GM03348 (cell line): ENCODE measurements at regions not wholly inside any gene's neighbourhood (a gene's known extent, or its start where the extent isn't known, plus 50 kb on each side); places are given as distances from the start of the nearest gene placed in this dataset.

ENCODE experiments used
- DNase-seq: peaks from one replicate; pipeline ENCODE4 v3.0.0; 2012; ENCODE audit warnings: low spot score

DNA sequence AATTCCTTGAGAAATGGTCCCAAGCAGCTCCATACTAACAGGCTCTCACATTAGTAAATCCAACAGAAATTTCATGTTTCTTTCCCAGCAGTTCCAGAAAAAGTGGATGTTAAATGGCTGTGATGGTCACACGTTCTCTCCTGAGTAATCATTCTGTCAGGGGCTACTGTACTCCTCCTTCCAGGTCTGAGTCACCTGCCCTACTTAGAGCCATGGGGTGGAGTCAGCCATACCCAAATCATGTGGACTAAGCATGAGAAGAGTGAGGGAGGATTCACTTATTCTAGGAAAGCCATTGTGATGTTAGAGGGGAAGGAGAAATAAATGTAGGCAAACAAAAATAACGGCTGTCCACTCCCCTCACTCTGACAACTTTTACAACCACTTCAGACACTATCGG is 547.2 kb downstream of the CSNK1G3 start:
- DNase-seq, result no peak

- DNase-seq, result no peak
Measured at GRCh38 chr5:124057724-124058231, 545.8 kb downstream of the CSNK1G3 start.

GRCh38 chr5:124056991-124057723 is 545.2 kb downstream of the CSNK1G3 start:
- no peak for DNase-seq

DNA sequence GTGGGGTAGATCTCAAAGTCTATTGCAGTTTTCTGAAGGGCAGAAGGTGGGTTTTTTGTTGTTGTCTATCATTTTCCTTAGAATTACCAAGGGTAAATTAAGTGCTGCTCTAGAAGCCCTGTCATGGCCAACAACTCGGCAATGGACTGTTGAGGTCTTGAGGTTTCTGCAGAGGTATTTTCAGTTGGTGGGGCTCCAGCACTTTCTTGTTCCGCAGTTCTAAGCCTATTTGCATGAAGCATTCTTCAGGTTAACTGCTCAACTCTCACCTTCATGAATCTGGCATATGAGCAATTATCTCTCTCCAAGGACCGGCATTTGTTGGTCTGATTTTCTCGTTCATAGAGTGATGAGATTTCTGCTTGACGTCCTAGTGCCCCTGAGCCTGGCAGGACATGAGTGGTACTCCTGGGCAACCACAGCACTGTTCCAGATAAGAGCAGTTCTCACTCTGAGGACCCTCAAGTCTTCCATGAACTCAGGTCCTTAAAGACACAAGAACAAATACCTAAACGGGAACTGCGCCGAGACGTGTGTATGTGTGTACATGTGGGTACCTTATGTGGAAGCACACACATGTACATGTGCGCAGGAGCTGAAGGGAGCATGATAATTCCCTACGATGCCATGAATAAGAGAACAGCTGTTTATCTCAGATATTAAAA is 544.5 kb downstream of the CSNK1G3 start:
- no peak for DNase-seq

DNA sequence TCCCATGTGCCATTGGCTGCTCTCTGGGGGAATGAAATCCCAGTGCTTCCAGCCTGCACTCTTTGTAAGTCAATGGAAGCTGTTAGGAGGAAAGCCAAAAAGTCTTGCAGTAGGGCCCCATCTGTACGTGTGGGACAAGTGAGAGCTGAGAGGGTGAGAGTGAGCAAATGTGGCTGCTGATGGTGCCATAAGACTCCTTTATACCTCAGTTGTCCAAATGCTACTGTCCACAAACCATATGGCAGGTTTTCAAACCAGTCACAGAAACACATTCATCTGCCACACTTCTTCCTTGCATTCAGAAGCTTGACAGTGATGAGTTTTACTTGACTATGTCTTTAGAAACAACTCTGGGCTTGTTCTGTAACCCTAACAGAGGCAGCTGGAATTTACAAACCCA is 543.8 kb downstream of the CSNK1G3 start:
- no peak for DNase-seq

DNA sequence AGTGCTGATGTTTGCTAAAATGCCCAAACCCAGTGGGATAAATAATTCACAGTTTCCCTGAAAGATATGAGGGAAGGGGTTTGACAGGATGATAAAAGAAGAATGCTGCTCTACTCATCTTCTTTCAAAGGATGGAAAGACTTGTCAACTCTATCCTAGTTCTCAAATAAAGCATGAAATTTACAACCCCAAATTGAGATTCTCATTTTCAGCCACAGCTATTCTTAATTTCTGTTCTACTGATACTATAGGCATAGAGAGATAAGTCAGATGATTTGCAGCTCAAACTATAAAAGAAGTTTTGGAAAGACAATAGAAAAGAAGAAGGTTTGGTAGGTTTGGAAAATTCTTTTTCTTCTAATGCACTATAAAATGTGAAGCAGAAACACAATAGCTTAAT is 542.6 kb downstream of the CSNK1G3 start:
- no peak for DNase-seq

DNA sequence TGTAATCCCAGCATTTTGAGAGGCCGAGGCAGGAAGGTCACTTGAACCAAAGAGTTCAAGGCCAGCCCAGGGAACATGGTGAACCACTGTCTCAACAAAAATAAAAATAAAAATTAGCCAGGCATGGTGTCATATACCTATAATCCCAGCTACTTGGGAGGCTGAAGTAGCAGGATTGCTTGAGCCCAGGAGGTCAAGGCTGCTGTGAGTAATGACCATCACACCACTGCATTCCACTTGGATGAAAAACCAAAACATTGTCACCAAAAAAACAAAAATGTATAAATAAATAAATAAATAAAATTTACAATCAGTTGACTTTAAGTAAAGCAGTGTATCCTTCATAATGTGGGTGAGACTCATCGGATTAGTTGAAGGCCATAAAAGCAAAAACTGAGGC is 541.4 kb downstream of the CSNK1G3 start:
- no peak for DNase-seq

GRCh38 chr5:124052201-124052600 is 540.2 kb downstream of the CSNK1G3 start:
- no peak for DNase-seq

DNA sequence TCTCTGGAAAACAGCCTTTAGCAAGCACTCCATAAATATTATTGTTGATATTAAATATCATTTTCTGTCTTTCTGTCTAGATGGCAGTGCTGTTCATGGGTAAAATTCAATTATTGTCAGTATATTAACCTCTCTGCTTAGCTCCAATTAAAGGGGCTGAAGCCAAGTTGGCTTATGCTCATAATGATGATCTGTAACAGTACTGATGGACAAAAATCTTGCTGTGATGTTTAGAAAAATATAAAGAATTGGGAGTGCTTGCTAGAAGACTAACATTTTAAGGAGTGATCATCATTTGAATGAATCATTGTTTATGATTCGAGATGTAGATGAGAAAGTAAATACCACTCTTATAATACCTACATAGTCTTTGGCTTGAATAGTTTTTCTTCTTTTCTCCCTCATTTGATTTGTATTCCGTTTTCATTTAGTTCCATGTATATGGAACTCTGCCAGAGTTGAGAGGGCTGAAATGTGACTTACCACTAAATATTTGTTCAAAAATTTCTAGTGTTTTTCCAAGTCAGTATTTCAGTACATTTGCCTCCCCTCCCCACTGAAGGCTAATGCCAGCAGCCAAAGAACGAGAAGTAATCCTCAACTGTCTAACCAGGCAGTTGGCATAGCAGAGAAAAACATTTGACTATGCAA is 538.3 kb downstream of the CSNK1G3 start:
- DNase-seq, result no peak

DNA sequence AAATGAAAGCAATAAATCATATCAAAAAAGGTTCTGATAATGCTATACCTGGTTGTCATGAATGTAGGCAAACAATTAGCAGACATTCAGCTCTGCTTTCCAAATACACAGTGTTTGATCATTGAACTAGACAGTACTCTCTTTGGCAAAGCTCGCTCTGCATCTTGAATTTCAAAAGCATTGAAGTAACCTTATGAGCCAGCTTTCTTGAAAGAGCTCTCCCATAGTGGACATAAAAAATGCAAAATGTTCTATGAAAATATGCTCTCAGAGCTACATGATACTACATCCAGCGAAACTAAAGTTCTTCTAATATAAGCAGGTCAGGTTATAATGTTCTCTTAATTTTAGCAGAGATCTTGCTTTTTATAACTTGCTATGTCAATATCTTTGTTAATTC is 533.4 kb downstream of the CSNK1G3 start:
- no peak for DNase-seq

DNA sequence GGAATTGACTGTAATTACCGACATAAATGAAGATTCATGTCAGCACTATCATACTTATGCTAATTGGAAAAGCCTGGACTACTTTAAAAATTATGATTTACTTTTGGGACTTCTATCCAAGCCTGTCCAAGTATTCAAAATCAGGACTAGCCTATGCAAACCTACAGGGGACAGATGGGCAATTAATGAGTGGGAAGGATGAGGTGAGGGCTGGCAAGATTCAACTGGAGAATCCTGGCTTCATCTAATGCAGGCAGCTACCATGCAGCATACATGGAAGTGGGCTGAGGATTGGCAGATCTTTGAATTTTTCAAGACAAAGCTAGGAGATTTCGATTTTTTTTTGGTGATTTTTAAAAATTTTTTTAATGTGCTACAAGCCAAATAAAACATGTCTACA is 532.6 kb downstream of the CSNK1G3 start:
- no peak for DNase-seq

DNA sequence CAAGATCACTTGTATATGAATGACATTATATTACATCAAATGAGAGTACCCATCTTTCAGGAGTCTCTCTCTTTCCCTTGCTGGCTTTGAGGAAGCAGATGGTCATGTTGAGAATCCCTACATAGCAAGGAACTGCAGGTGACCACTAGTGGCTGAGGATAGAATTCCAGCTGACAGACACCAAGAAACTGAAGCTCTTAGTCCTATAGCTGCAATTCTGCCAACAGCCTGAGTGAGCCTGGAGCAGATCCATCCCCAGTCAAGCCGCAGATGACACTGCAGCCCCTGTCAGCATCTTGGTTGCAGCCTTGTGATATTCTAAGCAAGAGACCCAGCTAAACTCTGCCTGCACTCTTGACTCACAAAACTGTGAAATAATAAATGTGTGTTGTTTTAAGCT is 531.5 kb downstream of the CSNK1G3 start:
- no peak for DNase-seq

GRCh38 chr5:124040799-124041198 is 528.8 kb downstream of the CSNK1G3 start:
- DNase-seq, result peak; percentile 10

DNA sequence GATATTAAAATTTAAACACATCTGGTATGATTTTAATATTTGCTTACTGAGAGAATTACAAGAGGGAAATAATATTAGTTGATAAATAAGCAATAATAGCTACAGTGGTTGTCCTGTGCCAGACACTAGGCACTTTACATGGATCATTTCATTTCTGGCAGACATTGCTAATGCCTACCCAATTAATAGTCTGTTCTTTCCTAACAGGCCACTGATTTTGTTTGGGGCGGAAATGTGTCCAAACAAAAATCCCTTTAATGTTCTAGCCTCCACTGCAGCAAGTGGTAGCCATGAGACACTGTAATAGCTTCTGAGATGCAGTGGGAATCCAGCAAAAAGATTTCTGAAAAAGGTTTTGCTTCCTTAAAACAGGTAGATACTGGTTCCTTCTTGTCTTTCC is 527.4 kb downstream of the CSNK1G3 start:
- no peak for DNase-seq

GRCh38 chr5:124036786-124037185 is 524.8 kb downstream of the CSNK1G3 start:
- no peak for DNase-seq

DNA sequence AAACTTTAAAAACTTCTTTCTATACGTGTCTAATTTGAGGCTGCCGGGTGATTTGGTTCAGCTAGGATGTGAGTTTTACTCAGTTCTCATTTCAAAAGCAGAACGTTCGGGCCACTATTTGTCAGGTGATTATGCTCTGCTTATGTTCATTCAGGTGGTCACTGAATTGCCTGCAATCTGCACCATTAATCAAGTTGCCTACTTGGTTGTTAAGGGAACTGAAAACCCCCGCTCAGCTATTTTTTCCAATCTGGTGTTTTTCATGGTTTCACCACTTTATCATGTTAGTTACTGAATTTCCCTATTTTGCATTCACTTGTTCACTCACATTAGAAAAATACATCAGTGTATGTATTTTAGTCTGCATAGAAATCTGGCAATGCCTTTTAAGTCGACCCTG is 523.0 kb downstream of the CSNK1G3 start:
- no peak for DNase-seq

- DNase-seq, result no peak
Measured at GRCh38 chr5:124034083-124034700, 522.2 kb downstream of the CSNK1G3 start.

DNA sequence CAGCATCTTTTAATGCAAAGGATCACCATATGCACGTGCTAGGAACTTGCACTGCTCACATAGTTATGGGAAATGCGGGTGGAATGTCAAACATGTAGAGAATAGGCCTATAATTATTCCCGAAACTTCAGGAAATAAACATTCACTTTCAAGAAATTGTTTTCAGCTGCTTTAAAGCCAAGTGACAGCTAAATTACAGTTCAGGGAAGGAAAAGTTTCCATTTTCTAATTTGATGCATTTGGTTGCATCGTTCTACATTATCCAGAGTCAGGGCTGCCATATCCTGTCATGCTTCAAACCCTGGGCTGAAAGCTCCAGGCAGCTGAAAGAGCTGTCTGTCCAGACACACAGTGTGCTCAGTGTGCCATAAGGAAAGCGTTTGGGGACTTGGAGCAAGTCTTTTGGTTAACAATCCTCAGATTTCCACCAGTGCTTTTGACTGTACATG is 518.1 kb downstream of the CSNK1G3 start:
- DNase-seq, result no peak

DNA sequence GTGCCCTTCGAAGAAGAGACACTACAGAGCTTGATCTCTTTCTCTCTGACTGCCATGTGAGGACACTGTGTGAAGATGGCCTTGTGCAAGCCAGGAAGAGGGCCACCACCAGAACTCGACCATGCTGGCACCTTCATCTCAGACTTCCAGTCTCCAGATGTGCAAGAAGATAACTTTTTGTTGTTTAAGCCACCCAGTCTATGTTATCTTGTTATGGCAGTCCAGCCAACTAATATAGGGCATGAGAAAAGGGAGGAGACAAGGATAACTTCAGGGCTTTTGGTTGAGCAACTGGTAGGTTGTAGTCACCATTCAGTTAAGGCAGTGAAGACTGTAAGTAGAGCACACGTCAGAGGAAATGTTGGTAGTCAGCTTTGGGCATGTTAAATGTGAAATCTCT is 515.5 kb downstream of the CSNK1G3 start:
- no peak for DNase-seq

- no peak for DNase-seq
Measured at GRCh38 chr5:124025306-124025845, 513.4 kb downstream of the CSNK1G3 start.

DNA sequence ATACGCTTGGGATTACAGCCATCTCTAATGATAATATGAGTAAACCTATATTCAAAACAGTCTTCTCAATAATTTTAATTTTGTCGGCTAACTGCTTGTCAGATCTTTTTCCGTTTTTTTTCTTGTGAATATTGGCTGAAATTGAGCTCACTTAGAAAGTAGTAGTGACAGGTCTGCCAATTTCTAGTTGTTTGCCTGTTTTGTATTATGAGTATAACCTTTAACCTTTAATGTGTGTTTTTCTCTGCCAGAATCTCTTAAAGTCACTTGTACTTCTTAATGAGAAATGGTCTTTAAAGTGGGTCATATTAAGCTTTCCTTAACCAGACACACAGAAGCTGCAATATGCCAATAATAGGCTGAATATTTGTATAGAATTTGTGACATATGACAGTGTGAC is 511.0 kb downstream of the CSNK1G3 start:
- no peak for DNase-seq

DNA sequence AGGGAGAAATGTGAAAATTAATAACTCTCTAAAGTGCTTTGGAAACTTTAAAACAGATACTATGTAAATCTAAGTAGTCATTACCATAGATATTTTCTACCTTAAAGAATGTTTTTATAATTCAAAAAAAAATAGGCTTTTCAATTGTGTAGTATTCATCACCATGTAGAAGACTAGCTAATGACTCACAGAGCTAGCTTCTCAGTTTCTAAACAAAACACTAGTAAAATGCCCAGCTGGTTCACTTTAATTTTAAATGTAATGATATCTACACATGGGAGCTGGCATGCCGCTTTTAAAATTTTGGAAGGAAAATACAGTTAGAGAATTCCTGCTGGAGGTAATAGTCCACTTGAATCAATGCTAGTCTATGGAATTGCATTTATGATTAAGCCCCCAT is 509.8 kb downstream of the CSNK1G3 start:
- DNase-seq, result no peak
